A549 (cell line): ENCODE measurements at regions not wholly inside any gene's neighbourhood (a gene's known extent, or its start where the extent isn't known, plus 50 kb on each side); places are given as distances from the start of the nearest gene placed in this dataset.

Source experiments
- ATAC-seq, 2 experiments: fragments of 200-7000 bp in 1 of 2; fragments of >200 bp in 1 of 2; cut with Nextera tagmentation in 1 of 2; cut with Tn5 transposase in 1 of 2; 3 replicates each; pipeline versions ENCODE4 v1.8.0 to v1.9.1; 2018 to 2020; ENCODE audit warnings: mild to moderate bottlenecking in 1 of 2, moderate library complexity in 1 of 2
- CTCF ChIA-PET: fragments of 300-600 bp; sonication (Branson Sonifier 250); formaldehyde crosslinking; extraction: SDS; loops from one replicate; lab custom pipeline; 2021; ENCODE audit warnings: antibody characterized with exemption, inconsistent platforms; lab: Yijun Ruan, JAX
- POLR2A ChIA-PET: fragments of 350-600 bp; formaldehyde crosslinking; extraction: SDS; loops from one replicate; lab custom pipeline; 2021; ENCODE audit warnings: antibody characterized with exemption, inconsistent platforms; lab: Yijun Ruan, JAX
- DNase-seq, 2 experiments: peaks; one replicate each; pipeline versions ENCODE4 v3.0.0 to v3.0.0-alpha.2; 2011 to 2016; ENCODE audit warnings: low read depth in 1 of 2, low spot score in 1 of 2
- FAIRE-seq: peaks from 2 replicates; lab custom pipeline; 2011; peaks lifted over from hg19 to GRCh38; lab: Jason Lieb, UNC
- H3K27ac ChIP-seq, 2 experiments: fragments of >200 bp; sonication (Bioruptor Twin); formaldehyde crosslinking; 3 replicates each; pipeline ENCODE4 v1.5.1; 2016 to 2017
- H3K4me1 ChIP-seq: fragments of >200 bp; sonication (Bioruptor Twin); formaldehyde crosslinking; 3 replicates; pipeline ENCODE4 v1.6.1; 2016
- H3K4me2 ChIP-seq: fragments of >200 bp; sonication (Bioruptor Twin); formaldehyde crosslinking; 3 replicates; pipeline ENCODE4 v1.6.1; 2016
- H3K4me3 ChIP-seq: fragments of >200 bp; sonication (Bioruptor Twin); formaldehyde crosslinking; 3 replicates; pipeline ENCODE4 v1.5.1; 2016
- H3K9me3 ChIP-seq: fragments of >200 bp; sonication (Bioruptor Twin); formaldehyde crosslinking; 3 replicates; pipeline ENCODE4 v1.6.1; 2016
- ATOH8 ChIP-seq: fragments of 250-450 bp; sonication (Bioruptor Pico); IDR thresholded peaks from 2 replicates; pipeline ENCODE4 v1.5.0; 2020; ENCODE audit warnings: low read depth, mild to moderate bottlenecking, moderate library complexity
- BHLHE40 ChIP-seq: IDR thresholded peaks from 2 replicates; pipeline ENCODE4 v1.6.1; 2012; ENCODE audit warnings: low read depth, low read length, inconsistent platforms
- EHF ChIP-seq: fragments of 250-450 bp; sonication (Bioruptor Pico); IDR thresholded peaks from 2 replicates; pipeline ENCODE4 v1.5.0; 2020; ENCODE audit warnings: mild to moderate bottlenecking
- EHMT2 ChIP-seq: fragments of 200-600 bp; sonication (generic); IDR thresholded peaks from 2 replicates; pipeline ENCODE4 v1.6.1; 2016; ENCODE audit warnings: antibody characterized with exemption, low read depth, mild to moderate bottlenecking, moderate library complexity
- HEYL ChIP-seq: fragments of 250-450 bp; sonication (Bioruptor Pico); IDR thresholded peaks from 2 replicates; pipeline ENCODE4 v1.8.0; 2021; ENCODE audit warnings: mild to moderate bottlenecking, moderate library complexity
- JUN ChIP-seq, 2 experiments: fragments of >200 bp; sonication (Bioruptor Twin); formaldehyde crosslinking; IDR thresholded peaks; 2 replicates in 1 of 2; 3 replicates in 1 of 2; pipeline ENCODE4 v1.6.1; 2016 to 2017
- KDM5A ChIP-seq: fragments of 200-600 bp; sonication (generic); IDR thresholded peaks from 2 replicates; pipeline ENCODE4 v1.6.1; 2016; ENCODE audit warnings: antibody characterized with exemption, mild to moderate bottlenecking
- MAFK ChIP-seq: fragments of 450-650 bp; IDR thresholded peaks from 2 replicates; pipeline ENCODE4 v1.6.1; 2014; ENCODE audit not compliant: partially characterized antibody
- MAZ ChIP-seq: fragments of 150-350 bp; IDR thresholded peaks from 2 replicates; pipeline ENCODE4 v1.6.1; 2014; ENCODE audit warnings: antibody characterized with exemption, low read depth, low read length, borderline replicate concordance
- NFE2L2 ChIP-seq: fragments of 150-350 bp; conservative IDR thresholded peaks from 2 replicates; pipeline ENCODE4 v1.6.1; 2014; ENCODE audit warnings: low read length
- REST ChIP-seq: fragments of 200-600 bp; sonication (generic); IDR thresholded peaks from 2 replicates; pipeline ENCODE4 v1.6.1; 2016; ENCODE audit warnings: antibody characterized with exemption, mild to moderate bottlenecking, moderate library complexity
- SMC3 ChIP-seq: fragments of >200 bp; sonication (Bioruptor Twin); formaldehyde crosslinking; IDR thresholded peaks from 3 replicates; pipeline ENCODE4 v1.6.1; 2018; ENCODE audit warnings: inconsistent platforms
- SREBF2 ChIP-seq: fragments of 450-650 bp; IDR thresholded peaks from 2 replicates; pipeline ENCODE4 v1.6.1; 2014; ENCODE audit warnings: mild to moderate bottlenecking, moderate library complexity
- TFCP2L1 ChIP-seq: fragments of 250-450 bp; sonication (Bioruptor Pico); IDR thresholded peaks from 2 replicates; pipeline ENCODE4 v1.5.0; 2021; ENCODE audit warnings: mild to moderate bottlenecking
- TP53 ChIP-seq: fragments of 250-450 bp; sonication (Bioruptor Pico); IDR thresholded peaks from 2 replicates; pipeline ENCODE4 v1.5.0; 2021; ENCODE audit warnings: mild to moderate bottlenecking, moderate library complexity
- USF2 ChIP-seq: fragments of 450-650 bp; IDR thresholded peaks from 2 replicates; pipeline ENCODE4 v1.6.1; 2014; ENCODE audit warnings: antibody characterized with exemption
- ZFP36 ChIP-seq: fragments of 450-650 bp; IDR thresholded peaks from 2 replicates; pipeline ENCODE4 v1.6.1; 2014; ENCODE audit warnings: borderline replicate concordance; ENCODE audit not compliant: partially characterized antibody
- ZNF302 ChIP-seq: fragments of 250-450 bp; sonication (Bioruptor Pico); IDR thresholded peaks from 2 replicates; pipeline ENCODE4 v1.9.0; 2021; ENCODE audit warnings: inconsistent platforms, mild to moderate bottlenecking, moderate library complexity
- WGBS: methylation state at CpG from one replicate; pipeline ENCODE4 v1.1.6; 2017; ENCODE audit errors: missing lambda C conversion rate; 5-methylcytosine and 5-hydroxymethylcytosine counted together
- TF ChIP-seq, protein P1 (sequence below): fragments of >200 bp; sonication (Bioruptor Twin); formaldehyde crosslinking; IDR thresholded peaks from 2 replicates; pipeline ENCODE4 v1.6.1; 2016
- TF ChIP-seq, protein P2 (sequence below): IDR thresholded peaks from 2 replicates; pipeline ENCODE4 v1.6.1; 2012; ENCODE audit warnings: low read depth, borderline replicate concordance

DNA sequence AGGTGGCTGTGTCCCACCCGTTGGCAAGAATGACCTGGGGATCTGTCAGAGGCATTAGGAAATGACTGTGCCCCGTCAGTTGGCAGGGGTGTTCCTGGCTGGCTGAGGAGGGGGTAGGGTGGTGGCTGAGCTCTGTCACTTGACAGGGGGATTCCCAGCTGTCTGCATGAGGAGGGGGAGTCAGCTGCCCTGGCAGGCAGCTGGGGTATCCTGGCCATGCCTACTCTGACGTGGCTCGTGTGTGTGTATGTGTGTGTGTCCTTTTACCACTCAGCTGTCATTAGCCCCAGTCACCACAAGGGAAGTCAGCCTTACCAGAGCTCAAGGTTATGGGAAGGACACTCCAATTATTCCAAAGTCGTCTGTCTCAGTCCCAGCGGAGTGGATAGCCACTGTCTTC, 93.2 kb downstream of the EFNB1 start:
- no peaks in the 10 kb centered on the region for H3K4me1 ChIP-seq
- DNase-seq (no peak), FAIRE-seq (no peak), ATAC-seq (0 out of 6 replicates have a peak, but pooled peaks of 1 of the 2 experiments have one; percentile 40)
- ChIA-PET POLR2A (no interaction called here), CTCF (interaction anchor here (0.9 to 1.2 kb wide), 2 partner anchors 16 kb away, joined by 3 read pairs; no protein-coding TSS in a partner anchor)
- TF ChIP-seq, protein P1, sequence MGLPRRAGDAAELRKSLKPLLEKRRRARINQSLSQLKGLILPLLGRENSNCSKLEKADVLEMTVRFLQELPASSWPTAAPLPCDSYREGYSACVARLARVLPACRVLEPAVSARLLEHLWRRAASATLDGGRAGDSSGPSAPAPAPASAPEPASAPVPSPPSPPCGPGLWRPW, result no peak
- TF ChIP-seq REST (no peak), TP53 (CRISPR knock-in tag) (no peak), JUN (IDR thresholded peaks at IDR 0.05) (no peak), ZFP36 (no peak), SREBF2 (no peak), MAZ (no peak), EHF (no peak), SMC3 (no peak), TFCP2L1 (CRISPR knock-in tag) (no peak), MAFK (no peak), KDM5A (no peak), EHMT2 (no peak), NFE2L2 (no peak), ZNF302 (CRISPR knock-in tag) (no peak), USF2 (no peak)
- TF ChIP-seq, protein P2, sequence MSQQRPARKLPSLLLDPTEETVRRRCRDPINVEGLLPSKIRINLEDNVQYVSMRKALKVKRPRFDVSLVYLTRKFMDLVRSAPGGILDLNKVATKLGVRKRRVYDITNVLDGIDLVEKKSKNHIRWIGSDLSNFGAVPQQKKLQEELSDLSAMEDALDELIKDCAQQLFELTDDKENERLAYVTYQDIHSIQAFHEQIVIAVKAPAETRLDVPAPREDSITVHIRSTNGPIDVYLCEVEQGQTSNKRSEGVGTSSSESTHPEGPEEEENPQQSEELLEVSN, result no peak
- no peak overlapping the region for H3K27ac ChIP-seq
- 67% methylated on average over 6 of the region's 6 CpGs for WGBS
- H3K4me3 ChIP-seq, result no peak overlapping the region
- no peak overlapping the region for H3K4me2 ChIP-seq
- no peaks in the 10 kb centered on the region for H3K9me3 ChIP-seq

DNA sequence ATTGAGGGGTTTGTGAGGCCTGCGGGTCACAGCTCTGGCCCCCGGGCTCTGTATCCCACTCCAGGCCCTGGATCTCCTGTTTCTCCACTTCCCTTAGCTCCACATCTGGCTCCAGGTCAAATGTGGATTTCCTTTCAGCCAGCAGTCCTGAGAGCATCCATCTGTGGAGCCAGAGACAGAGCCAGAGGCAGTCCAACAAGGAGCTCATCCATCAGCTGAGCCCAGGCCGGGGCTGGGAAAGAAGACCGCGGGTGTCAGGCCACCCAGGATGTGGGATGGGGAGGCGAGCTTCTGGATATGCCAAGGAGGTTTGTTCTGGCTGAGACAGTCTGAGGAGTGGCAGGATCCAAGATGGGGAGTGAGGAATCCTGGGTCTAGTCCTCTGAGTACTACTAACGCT, 91.7 kb downstream of the EFNB1 start:
- POLR2A ChIA-PET, result no interaction called here
- H3K4me1 ChIP-seq, result no peaks in the 10 kb centered on the region
- DNase-seq (no peak), ATAC-seq (no peak), FAIRE-seq (no peak)
- CTCF ChIA-PET, result interaction anchor here (2.1 kb wide), 1 partner anchor 29 kb away, joined by 5 read pairs; no protein-coding TSS in a partner anchor
- no peak for TF ChIP-seq USF2
- TF ChIP-seq BHLHE40, result no peak
- no peak for TF ChIP-seq ATOH8 (CRISPR knock-in tag)
- TF ChIP-seq HEYL (CRISPR knock-in tag), result no peak
- no peak for TF ChIP-seq TP53 (CRISPR knock-in tag)
- H3K27ac ChIP-seq, result no peak overlapping the region
- 87% methylated on average over 3 of the region's 7 CpGs for WGBS
- no peak overlapping the region for H3K4me2 ChIP-seq
- H3K4me3 ChIP-seq, result no peak overlapping the region
- no peaks in the 10 kb centered on the region for H3K9me3 ChIP-seq
